ENCODE measurements at regions not wholly inside any gene's neighbourhood (a gene's known extent, or its start where the extent isn't known, plus 50 kb on each side); places are given as distances from the start of the nearest gene placed in this dataset.

DNA sequence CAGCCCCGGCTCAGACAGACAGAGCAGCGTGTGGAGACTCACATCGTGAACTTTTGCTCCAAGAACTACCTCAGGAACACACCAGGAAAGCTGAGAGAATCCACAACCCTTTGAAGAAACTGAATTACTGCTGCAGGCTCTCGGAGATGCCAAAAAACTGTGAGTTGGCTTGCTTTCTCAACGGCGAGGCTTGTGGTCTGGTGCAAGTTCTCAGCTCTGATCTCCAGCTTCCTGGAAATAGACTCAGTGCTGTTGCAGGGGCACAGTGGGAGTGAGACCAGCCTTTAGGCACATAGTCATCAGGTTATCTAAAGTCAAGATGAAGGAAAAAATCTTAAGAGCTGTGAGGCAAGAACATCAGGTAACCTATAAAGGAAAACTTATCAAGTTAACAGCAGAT lies 273.7 kb upstream of the LRATD1 start:
- FAIRE-seq (no peak), DNase-seq (ENCODE audit: low read depth in 1 of 2, low spot score in 2 of 2) (no peak)
- H2BK20ac ChIP-seq (ENCODE audit: low read length): no peak overlapping the region
- H4K8ac ChIP-seq (ENCODE audit: extremely low read depth, insufficient read depth, low read length): no peak overlapping the region
- no peak overlapping the region for H3K23ac ChIP-seq (ENCODE audit: insufficient read length)
- H3K27ac ChIP-seq (ENCODE audit: low read depth, low read length): no peak overlapping the region
- H2BK15ac ChIP-seq (ENCODE audit: low read length): no peak overlapping the region
- no peak overlapping the region for H3K14ac ChIP-seq (ENCODE audit: insufficient read length)
- H3K4me1 ChIP-seq (replicated peaks in 1 of 4; ENCODE audit: control insufficient read depth in 3 of 4, insufficient read depth in 4 of 4, low read length in 3 of 4): no peaks in the 10 kb centered on the region; a peak in 1 of 7 replicates
- H3K23me2 ChIP-seq (ENCODE audit: low read depth, low read length): no peaks in the 10 kb centered on the region
- WGBS, 2 experiments (ENCODE audit: extremely low coverage in 1 of 2, insufficient coverage in 1 of 2, insufficient read length in 1 of 2, insufficient replicate concordance in 2 of 2, low coverage in 1 of 2, low lambda C conversion rate in 2 of 2, missing lambda C conversion rate in 1 of 2): 91% methylated on average over 6 of the region's 6 CpGs; no CpG with 5 or more reads in 1 of the 2 experiments
- no peaks in the 10 kb centered on the region for H4K20me1 ChIP-seq (replicated peaks in 1 of 2; ENCODE audit: control insufficient read depth in 1 of 2, insufficient read depth in 2 of 2, low read length in 2 of 2)
- H2AFZ ChIP-seq (ENCODE audit: low read length): no peak overlapping the region
- H4K5ac ChIP-seq (ENCODE audit: insufficient read length, low read depth, low read length): no peak overlapping the region
- no peaks in the 10 kb centered on the region for H3K79me1 ChIP-seq (ENCODE audit: low read depth, low read length)
- peaks cover 0 to 1% (median 0%) of the 10 kb centered on the region in 4 experiments; a peak in 1 of 7 replicates for H3K27me3 ChIP-seq (replicated peaks in 1 of 4; ENCODE audit: control insufficient read depth in 3 of 4, extremely low read depth in 1 of 4, insufficient read depth in 3 of 4, low read length in 3 of 4)
- H3K79me2 ChIP-seq (ENCODE audit: control insufficient read depth in 1 of 2, insufficient read depth in 2 of 2, low read length in 2 of 2): no peaks in the 10 kb centered on the region
- H3K36me3 ChIP-seq (ENCODE audit: control insufficient read depth in 2 of 4, insufficient read depth in 4 of 4, low read length in 3 of 4): no peaks in the 10 kb centered on the region
- no peak for TF ChIP-seq KDM5A (IDR thresholded peaks at IDR 0.05; ENCODE audit: low read length)
- TF ChIP-seq POLR2A (IDR thresholded peaks at IDR 0.05; ENCODE audit: control extremely low read depth in 1 of 2, low read depth in 2 of 2, low read length in 2 of 2): no peak
- TF ChIP-seq, protein P1, sequence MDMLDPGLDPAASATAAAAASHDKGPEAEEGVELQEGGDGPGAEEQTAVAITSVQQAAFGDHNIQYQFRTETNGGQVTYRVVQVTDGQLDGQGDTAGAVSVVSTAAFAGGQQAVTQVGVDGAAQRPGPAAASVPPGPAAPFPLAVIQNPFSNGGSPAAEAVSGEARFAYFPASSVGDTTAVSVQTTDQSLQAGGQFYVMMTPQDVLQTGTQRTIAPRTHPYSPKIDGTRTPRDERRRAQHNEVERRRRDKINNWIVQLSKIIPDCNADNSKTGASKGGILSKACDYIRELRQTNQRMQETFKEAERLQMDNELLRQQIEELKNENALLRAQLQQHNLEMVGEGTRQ (IDR thresholded peaks at IDR 0.05; ENCODE audit: low read length): no peak
- no peak for TF ChIP-seq TBP (IDR thresholded peaks at IDR 0.05; ENCODE audit: low read depth, low read length)
- no peak for TF ChIP-seq RFX5 (IDR thresholded peaks at IDR 0.05; ENCODE audit: borderline replicate concordance, low read depth, low read length)
- TF ChIP-seq, protein P2, sequence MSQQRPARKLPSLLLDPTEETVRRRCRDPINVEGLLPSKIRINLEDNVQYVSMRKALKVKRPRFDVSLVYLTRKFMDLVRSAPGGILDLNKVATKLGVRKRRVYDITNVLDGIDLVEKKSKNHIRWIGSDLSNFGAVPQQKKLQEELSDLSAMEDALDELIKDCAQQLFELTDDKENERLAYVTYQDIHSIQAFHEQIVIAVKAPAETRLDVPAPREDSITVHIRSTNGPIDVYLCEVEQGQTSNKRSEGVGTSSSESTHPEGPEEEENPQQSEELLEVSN (IDR thresholded peaks at IDR 0.05): no peak
- TF ChIP-seq JUND (IDR thresholded peaks at IDR 0.05; ENCODE audit: low read length): no peak
- ChIA-PET CTCF (ENCODE audit: partially characterized antibody) (no interaction called here), POLR2A (ENCODE audit: partially characterized antibody) (no interaction called here)
- H4K91ac ChIP-seq (replicated peaks; ENCODE audit: insufficient read length, low read length): no peak overlapping the region
- H2BK120ac ChIP-seq (replicated peaks; ENCODE audit: low read depth, low read length): no peak overlapping the region
- no peak overlapping the region for H2BK12ac ChIP-seq (ENCODE audit: low read depth, low read length)
- no peak overlapping the region for H3K9ac ChIP-seq (replicated peaks in 1 of 4; ENCODE audit: extremely low read depth in 1 of 4, low read depth in 3 of 4, low read length in 3 of 4)
- H3K56ac ChIP-seq (replicated peaks; ENCODE audit: insufficient read length, low read depth, low read length): no peak overlapping the region
- no peak overlapping the region for H2AK5ac ChIP-seq (ENCODE audit: low read depth, low read length)
- no peak overlapping the region for H3K18ac ChIP-seq (ENCODE audit: extremely low read depth, low read length)
- no peak overlapping the region for H3K4ac ChIP-seq (replicated peaks; ENCODE audit: insufficient read length, low read depth, low read length)
- H3K4me3 ChIP-seq (ENCODE audit: extremely low read depth in 1 of 4, insufficient read depth in 2 of 4, low read depth in 3 of 4, low read length in 4 of 4): no peak overlapping the region
- no peak overlapping the region for H3K4me2 ChIP-seq (ENCODE audit: insufficient read depth in 1 of 2, low read depth in 2 of 2, low read length in 2 of 2)
- no peak overlapping the region for H2BK5ac ChIP-seq (ENCODE audit: low read depth, low read length)
- peaks cover 0 to 3% of the 10 kb centered on the region in 2 experiments; a peak in 1 of 4 replicates for H3K9me3 ChIP-seq (ENCODE audit: insufficient read depth in 2 of 2, low read depth in 1 of 2, low read length in 1 of 2)

Measured in H1 (cell line).